AG09319 (cell line): ENCODE measurements at regions not wholly inside any gene's neighbourhood (a gene's known extent, or its start where the extent isn't known, plus 50 kb on each side); places are given as distances from the start of the nearest gene placed in this dataset.

Source experiments
- DNase-seq: peaks from one replicate; pipeline ENCODE4 v3.0.0-alpha.2; 2010; ENCODE audit warnings: low read depth; ENCODE audit errors: extremely low read depth
- TF ChIP-seq, protein P1 (sequence below): IDR thresholded peaks from 2 replicates; pipeline ENCODE4 v1.5.1; 2011; ENCODE audit warnings: low read depth, mild to moderate bottlenecking, inconsistent platforms, low read length, moderate library complexity

DNA sequence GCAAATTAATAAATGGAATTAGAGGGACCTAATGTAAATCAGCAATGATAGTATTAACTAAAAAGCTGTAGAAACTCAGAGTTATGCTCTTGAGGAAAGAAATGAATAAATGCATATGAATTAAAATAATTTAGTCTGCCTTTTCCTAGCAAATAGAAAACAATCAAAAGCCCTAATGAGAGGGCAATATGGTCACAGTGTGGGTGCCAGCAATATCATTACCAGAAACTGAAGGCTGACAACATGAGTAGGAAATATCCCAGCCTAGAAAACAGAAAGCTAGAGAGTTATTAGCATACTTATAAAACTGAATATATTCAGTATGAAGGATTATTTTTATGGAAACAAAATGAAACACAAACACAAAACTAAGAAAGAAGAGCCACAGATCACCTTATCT, 987.5 kb upstream of the SEL1L start:
- TF ChIP-seq, protein P1, sequence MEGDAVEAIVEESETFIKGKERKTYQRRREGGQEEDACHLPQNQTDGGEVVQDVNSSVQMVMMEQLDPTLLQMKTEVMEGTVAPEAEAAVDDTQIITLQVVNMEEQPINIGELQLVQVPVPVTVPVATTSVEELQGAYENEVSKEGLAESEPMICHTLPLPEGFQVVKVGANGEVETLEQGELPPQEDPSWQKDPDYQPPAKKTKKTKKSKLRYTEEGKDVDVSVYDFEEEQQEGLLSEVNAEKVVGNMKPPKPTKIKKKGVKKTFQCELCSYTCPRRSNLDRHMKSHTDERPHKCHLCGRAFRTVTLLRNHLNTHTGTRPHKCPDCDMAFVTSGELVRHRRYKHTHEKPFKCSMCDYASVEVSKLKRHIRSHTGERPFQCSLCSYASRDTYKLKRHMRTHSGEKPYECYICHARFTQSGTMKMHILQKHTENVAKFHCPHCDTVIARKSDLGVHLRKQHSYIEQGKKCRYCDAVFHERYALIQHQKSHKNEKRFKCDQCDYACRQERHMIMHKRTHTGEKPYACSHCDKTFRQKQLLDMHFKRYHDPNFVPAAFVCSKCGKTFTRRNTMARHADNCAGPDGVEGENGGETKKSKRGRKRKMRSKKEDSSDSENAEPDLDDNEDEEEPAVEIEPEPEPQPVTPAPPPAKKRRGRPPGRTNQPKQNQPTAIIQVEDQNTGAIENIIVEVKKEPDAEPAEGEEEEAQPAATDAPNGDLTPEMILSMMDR = no peak
- no peak for DNase-seq

- TF ChIP-seq, protein P1 = no peak
- DNase-seq = no peak
Observed at GRCh38 chr14:82528016-82528415, 994.4 kb upstream of the SEL1L start.

- DNase-seq = no peak
- TF ChIP-seq, protein P1 = no peak
Observed at GRCh38 chr14:82533351-82533750, 999.7 kb upstream of the SEL1L start.

- DNase-seq = no peak
- TF ChIP-seq, protein P1 = no peak
Observed at GRCh38 chr14:82536566-82536965, 1002.9 kb upstream of the SEL1L start.

DNA sequence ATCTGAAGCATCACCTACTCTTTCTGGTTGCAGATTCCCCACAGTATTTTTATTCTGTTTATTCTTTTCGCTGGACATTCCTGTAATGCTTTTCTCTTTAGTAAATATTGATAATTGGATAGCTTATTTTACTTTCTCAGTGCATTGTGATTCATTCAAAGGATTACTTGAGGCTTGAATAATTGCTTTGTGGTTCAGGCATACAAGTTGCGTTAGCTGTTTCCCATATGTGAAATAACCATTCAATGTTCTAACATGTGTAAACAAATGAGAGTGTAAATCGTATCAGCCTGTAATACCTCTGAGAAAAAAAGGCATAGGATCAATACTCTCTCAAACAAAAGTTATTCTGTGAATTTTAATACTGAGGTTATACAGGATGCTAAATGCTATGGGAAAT, 1004.2 kb upstream of the SEL1L start:
- TF ChIP-seq, protein P1 = no peak
- DNase-seq = no peak

DNA sequence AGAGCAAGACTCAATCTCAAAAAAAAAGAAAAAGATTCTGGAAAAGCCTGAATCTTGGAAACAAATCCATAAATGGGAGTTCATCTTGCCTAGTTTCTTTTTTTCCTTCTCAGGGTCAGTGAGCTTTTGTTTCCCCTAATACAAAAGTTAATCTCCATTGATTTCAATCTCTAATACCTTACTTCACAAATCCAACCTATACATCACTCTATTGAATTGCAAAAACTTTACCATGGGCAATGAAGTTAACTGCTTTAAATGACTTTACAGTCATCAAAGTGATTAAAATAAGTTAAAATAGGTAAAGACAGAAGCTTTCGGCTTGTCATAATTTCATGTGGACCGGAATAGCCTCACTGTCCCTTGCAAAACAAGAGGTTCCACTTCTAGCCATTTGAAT, 1012.7 kb upstream of the SEL1L start:
- TF ChIP-seq, protein P1 = no peak
- DNase-seq = no peak

DNA sequence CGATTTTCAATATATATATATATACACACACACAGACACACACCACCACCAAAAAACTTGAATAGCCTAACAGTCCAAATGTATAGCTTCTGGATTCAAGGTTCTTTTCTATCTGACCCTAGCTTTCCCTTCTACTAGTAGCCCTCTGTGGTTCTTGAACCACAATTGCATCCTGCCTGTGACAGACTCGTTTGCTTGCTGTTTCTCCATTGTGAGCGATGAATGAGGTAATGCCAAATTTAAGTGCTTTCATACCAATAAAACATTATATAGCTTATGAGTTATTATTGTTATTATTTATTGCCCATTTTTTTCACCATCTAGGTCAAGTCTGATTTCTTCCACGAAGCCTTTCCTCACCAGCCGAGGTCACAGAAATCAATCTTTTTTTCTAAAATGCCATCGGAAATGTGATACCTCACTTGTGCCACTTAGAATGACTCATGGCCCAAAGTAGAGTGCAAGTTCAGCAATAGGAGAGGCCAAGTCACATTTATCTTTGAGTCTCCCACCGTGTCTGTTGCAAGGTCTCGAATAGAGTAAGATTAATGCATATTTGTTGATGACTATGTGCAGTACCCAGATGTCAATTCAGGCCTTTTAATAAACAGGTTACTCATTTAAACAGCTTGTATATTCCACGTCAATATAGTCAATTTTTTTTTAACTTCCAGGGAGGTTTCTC, 1015.8 kb upstream of the SEL1L start:
- TF ChIP-seq, protein P1 = no peak
- DNase-seq = no peak
